ENCODE measurements at regions not wholly inside any gene's neighbourhood (a gene's known extent, or its start where the extent isn't known, plus 50 kb on each side); places are given as distances from the start of the nearest gene placed in this dataset.

DNA sequence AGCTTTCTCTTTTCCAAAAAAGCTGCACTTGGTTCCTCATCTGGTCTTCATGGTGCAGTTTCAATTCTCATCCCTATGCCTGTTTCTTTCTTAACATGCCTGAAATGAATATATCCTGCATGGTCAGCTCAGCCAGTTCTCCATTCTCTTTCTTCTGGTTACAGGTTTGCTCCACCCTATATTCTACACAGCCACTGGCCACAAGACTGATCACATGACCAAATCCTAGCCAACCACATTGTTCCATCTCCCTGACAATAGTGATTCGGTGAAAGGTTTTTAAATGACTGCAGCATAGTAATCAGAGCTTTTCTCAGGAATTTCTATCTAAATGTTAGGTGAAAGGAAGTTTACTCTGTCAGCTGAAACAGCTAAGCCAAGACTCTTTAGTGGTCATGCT is 891.4 kb downstream of the METTL15 start:
- DNase-seq, result no peak
- no peaks in the 10 kb centered on the region for H3K9me3 Mint-ChIP-seq (ENCODE audit: unreplicated experiment)
- H3K27me3 Mint-ChIP-seq (ENCODE audit: unreplicated experiment), result no peaks in the 10 kb centered on the region
- H3K4me1 Mint-ChIP-seq (ENCODE audit: low read depth, unreplicated experiment), result no peaks in the 10 kb centered on the region
- H3K4me3 Mint-ChIP-seq (ENCODE audit: unreplicated experiment), result no peak overlapping the region
- TF ChIP-seq, protein P1, sequence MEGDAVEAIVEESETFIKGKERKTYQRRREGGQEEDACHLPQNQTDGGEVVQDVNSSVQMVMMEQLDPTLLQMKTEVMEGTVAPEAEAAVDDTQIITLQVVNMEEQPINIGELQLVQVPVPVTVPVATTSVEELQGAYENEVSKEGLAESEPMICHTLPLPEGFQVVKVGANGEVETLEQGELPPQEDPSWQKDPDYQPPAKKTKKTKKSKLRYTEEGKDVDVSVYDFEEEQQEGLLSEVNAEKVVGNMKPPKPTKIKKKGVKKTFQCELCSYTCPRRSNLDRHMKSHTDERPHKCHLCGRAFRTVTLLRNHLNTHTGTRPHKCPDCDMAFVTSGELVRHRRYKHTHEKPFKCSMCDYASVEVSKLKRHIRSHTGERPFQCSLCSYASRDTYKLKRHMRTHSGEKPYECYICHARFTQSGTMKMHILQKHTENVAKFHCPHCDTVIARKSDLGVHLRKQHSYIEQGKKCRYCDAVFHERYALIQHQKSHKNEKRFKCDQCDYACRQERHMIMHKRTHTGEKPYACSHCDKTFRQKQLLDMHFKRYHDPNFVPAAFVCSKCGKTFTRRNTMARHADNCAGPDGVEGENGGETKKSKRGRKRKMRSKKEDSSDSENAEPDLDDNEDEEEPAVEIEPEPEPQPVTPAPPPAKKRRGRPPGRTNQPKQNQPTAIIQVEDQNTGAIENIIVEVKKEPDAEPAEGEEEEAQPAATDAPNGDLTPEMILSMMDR (IDR thresholded peaks at IDR 0.05; ENCODE audit: partially characterized antibody, unreplicated experiment), result no peak
- no peak overlapping the region for H3K27ac Mint-ChIP-seq (ENCODE audit: unreplicated experiment)
- H3K36me3 Mint-ChIP-seq (ENCODE audit: unreplicated experiment), result no peaks in the 10 kb centered on the region

DNA sequence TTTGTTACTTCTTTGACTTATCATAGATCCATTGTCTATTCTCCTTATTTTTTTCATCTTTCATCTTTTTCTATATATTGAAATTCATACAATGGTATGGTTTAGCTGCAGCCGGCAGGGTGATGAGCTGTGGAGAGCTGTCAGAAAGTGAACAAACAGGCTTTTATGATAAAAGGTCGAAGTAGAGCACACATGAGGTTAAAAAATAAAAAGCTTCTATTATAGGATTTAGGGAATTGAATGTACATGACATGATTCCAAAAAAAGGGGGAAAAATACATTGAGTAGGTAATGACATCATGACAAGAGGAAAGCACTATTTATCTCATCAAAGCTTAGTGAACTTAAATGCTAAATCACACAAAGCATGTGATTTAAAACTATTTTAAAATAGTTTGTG is 884.8 kb downstream of the METTL15 start:
- Mint-ChIP-seq H3K27me3 (ENCODE audit: unreplicated experiment) (no peaks in the 10 kb centered on the region), H3K9me3 (ENCODE audit: unreplicated experiment) (no peaks in the 10 kb centered on the region), H3K4me3 (ENCODE audit: unreplicated experiment) (no peak overlapping the region), H3K27ac (ENCODE audit: unreplicated experiment) (no peak overlapping the region), H3K36me3 (ENCODE audit: unreplicated experiment) (no peaks in the 10 kb centered on the region), H3K4me1 (ENCODE audit: low read depth, unreplicated experiment) (no peaks in the 10 kb centered on the region)
- no peak for DNase-seq
- TF ChIP-seq, protein P1 (IDR thresholded peaks at IDR 0.05; ENCODE audit: partially characterized antibody, unreplicated experiment), result no peak

DNA sequence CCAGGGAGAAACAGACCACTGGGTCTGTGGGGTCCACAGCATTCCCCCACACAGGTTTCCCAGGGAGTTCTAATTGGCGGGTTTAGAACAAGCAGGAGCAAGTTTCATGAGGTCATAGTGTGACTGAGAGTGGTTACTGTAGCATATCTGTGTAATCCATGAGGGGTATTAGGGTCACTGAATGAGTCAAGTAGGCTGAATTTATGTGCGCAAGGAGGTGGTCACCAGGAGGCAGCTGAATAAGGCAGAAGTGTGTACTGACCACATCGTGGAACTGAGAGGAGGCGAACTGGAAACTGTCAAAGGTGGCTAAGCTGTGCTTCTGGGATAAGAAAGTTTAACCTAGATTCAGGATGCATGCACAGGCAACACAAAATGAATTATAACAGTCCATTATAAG is 876.0 kb downstream of the METTL15 start:
- Mint-ChIP-seq H3K27ac (ENCODE audit: unreplicated experiment) (no peak overlapping the region), H3K4me3 (ENCODE audit: unreplicated experiment) (no peak overlapping the region), H3K27me3 (ENCODE audit: unreplicated experiment) (no peaks in the 10 kb centered on the region), H3K9me3 (ENCODE audit: unreplicated experiment) (no peaks in the 10 kb centered on the region), H3K4me1 (ENCODE audit: low read depth, unreplicated experiment) (no peaks in the 10 kb centered on the region), H3K36me3 (ENCODE audit: unreplicated experiment) (no peaks in the 10 kb centered on the region)
- TF ChIP-seq, protein P1 (IDR thresholded peaks at IDR 0.05; ENCODE audit: partially characterized antibody, unreplicated experiment), result no peak
- no peak for DNase-seq

DNA sequence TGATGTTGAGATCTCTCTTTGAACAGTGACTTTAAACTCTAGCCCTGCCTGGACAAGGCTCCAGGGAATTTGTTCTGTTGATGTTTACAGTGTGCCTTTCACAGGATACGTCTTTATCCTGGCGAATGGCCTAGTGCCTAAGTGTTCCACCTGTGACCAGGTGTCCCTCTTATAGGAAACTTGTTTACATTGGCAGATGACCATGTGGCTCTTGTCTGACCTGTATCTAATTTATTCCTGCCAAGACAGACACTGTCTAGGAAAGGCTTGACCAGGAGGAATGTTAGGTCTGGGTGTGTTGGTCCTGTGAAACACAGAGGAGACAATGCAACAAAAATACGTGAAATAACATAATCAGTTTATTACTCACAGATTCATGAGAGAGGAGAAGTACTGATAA is 875.6 kb downstream of the METTL15 start:
- H3K27ac Mint-ChIP-seq (ENCODE audit: unreplicated experiment), result no peak overlapping the region
- H3K36me3 Mint-ChIP-seq (ENCODE audit: unreplicated experiment), result no peaks in the 10 kb centered on the region
- H3K27me3 Mint-ChIP-seq (ENCODE audit: unreplicated experiment), result no peaks in the 10 kb centered on the region
- TF ChIP-seq, protein P1 (IDR thresholded peaks at IDR 0.05; ENCODE audit: partially characterized antibody, unreplicated experiment), result no peak
- no peak for DNase-seq
- no peaks in the 10 kb centered on the region for H3K4me1 Mint-ChIP-seq (ENCODE audit: low read depth, unreplicated experiment)
- H3K9me3 Mint-ChIP-seq (ENCODE audit: unreplicated experiment), result no peaks in the 10 kb centered on the region
- no peak overlapping the region for H3K4me3 Mint-ChIP-seq (ENCODE audit: unreplicated experiment)

DNA sequence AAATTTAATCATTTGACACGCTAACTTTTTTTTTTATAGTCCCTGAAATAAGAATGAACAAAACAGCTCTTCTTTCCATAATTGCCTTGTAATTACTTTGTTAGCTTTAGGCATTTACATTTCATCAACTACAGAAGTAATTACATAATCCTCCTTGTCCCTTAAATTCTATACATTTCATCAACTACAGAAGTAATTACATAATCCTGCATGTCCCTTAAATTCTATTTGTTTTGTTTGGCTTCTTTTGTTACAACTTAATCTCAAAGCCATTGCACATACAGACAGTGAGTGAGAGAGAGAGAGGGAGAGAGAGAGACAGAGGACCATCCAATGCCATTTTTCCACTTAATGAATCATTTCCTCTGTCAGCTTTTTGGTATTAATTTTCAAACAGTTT is 873.2 kb downstream of the METTL15 start:
- Mint-ChIP-seq H3K4me3 (ENCODE audit: unreplicated experiment) (no peak overlapping the region), H3K27me3 (ENCODE audit: unreplicated experiment) (no peaks in the 10 kb centered on the region), H3K27ac (ENCODE audit: unreplicated experiment) (no peak overlapping the region), H3K4me1 (ENCODE audit: low read depth, unreplicated experiment) (no peaks in the 10 kb centered on the region), H3K36me3 (ENCODE audit: unreplicated experiment) (no peaks in the 10 kb centered on the region), H3K9me3 (ENCODE audit: unreplicated experiment) (no peaks in the 10 kb centered on the region)
- TF ChIP-seq, protein P1 (IDR thresholded peaks at IDR 0.05; ENCODE audit: partially characterized antibody, unreplicated experiment), result no peak
- DNase-seq, result no peak

All from glutamatergic neuron (in vitro differentiated cells).